K562 (cell line): ENCODE measurements at regions not wholly inside any gene's neighbourhood (a gene's known extent, or its start where the extent isn't known, plus 50 kb on each side); places are given as distances from the start of the nearest gene placed in this dataset.

Experiments
- ATAC-seq: fragments of 200-7000 bp; cut with Tn5 transposase; 3 replicates; pipeline ENCODE4 v1.9.1; 2020; ENCODE audit warnings: moderate library complexity
- BruUV-seq: library from RNA; stranded (reverse); fragments of 400-500 nt; replicated peaks from 2 replicates; lab custom pipeline; 2021; lab: Mats Ljungman, UMichigan
- CTCF ChIA-PET: fragments of 300-600 bp; formaldehyde crosslinking; extraction: SDS; loops from one replicate; lab custom pipeline; 2021; ENCODE audit warnings: low intra/inter-chr PET ratio; lab: Yijun Ruan, JAX
- POLR2A ChIA-PET: fragments of 300-600, 350-650 bp; sonication (Branson Sonifier 250); formaldehyde crosslinking; extraction: SDS; loops from one replicate; lab custom pipeline; 2021; ENCODE audit warnings: antibody characterized with exemption, inconsistent platforms; lab: Yijun Ruan, JAX
- DNase-seq, 4 experiments: peaks; one replicate each; pipeline versions ENCODE4 v3.0.0 to v3.0.0-alpha.2; 2011 to 2018; ENCODE audit warnings: low spot score in 3 of 4, mixed read lengths in 3 of 4; ENCODE audit errors: extremely low read depth in 1 of 4
- FAIRE-seq: peaks from 2 replicates; lab custom pipeline; 2011; peaks lifted over from hg19 to GRCh38; lab: Jason Lieb, UNC
- H2AFZ ChIP-seq: 2 replicates; pipeline ENCODE4 v1.6.0; 2011; ENCODE audit warnings: low read depth, low read length, control low read depth, inconsistent platforms
- H3K27ac ChIP-seq: fragments of 200-600 bp; 3 replicates; pipeline ENCODE4 v1.8.0; 2011; ENCODE audit warnings: low read depth, mild to moderate bottlenecking, control low read depth, inconsistent platforms, low read length, moderate library complexity, mixed read lengths; ENCODE audit errors: extremely low read depth
- H3K27me3 ChIP-seq, 2 experiments: fragments of 300-600 bp in 1 of 2; 2 replicates in 1 of 2; 3 replicates in 1 of 2; pipeline versions ENCODE4 v1.6.0 to v1.8.0; 2011; ENCODE audit warnings: inconsistent platforms in 2 of 2, low read length in 2 of 2, mild to moderate bottlenecking in 1 of 2, mixed read lengths in 1 of 2, moderate library complexity in 1 of 2; ENCODE audit not compliant: control insufficient read depth in 2 of 2, insufficient read depth in 2 of 2
- H3K36me3 ChIP-seq: fragments of 300-600 bp; 3 replicates; pipeline ENCODE4 v1.8.0; 2011; ENCODE audit warnings: mild to moderate bottlenecking, low read length, inconsistent platforms; ENCODE audit not compliant: control insufficient read depth, insufficient read depth
- H3K4me1 ChIP-seq, 2 experiments: fragments of 200-600 bp in 1 of 2; replicated peaks in 1 of 2; 2 replicates in 1 of 2; 3 replicates in 1 of 2; pipeline versions ENCODE4 v1.5.1 to v1.8.0; 2011; ENCODE audit warnings: inconsistent platforms in 2 of 2, low read length in 2 of 2, mild to moderate bottlenecking in 1 of 2, mixed read lengths in 1 of 2, moderate library complexity in 1 of 2; ENCODE audit not compliant: control insufficient read depth in 2 of 2, insufficient read depth in 2 of 2
- H3K4me2 ChIP-seq: 2 replicates; pipeline ENCODE4 v1.6.1; 2011; ENCODE audit warnings: low read length, control low read depth, inconsistent platforms, mixed read lengths; ENCODE audit not compliant: insufficient read depth
- H3K4me3 ChIP-seq: fragments of 200-600 bp; sonication (generic), shearing (Covaris generic); 2 replicates; pipeline ENCODE4 v1.5.1; 2016; ENCODE audit warnings: control low read depth, inconsistent platforms
- H3K79me2 ChIP-seq: fragments of 200-600 bp; 3 replicates; pipeline ENCODE4 v1.8.0; 2011; ENCODE audit warnings: low read length, inconsistent platforms; ENCODE audit not compliant: control insufficient read depth, insufficient read depth
- H3K9ac ChIP-seq, 2 experiments: 2 replicates each; pipeline versions ENCODE4 v1.6.0 to v1.6.1; 2011; ENCODE audit warnings: low read depth in 2 of 2, low read length in 2 of 2, control low read depth in 1 of 2, inconsistent platforms in 1 of 2, mild to moderate bottlenecking in 1 of 2, mixed read lengths in 1 of 2; ENCODE audit not compliant: insufficient read depth in 1 of 2
- H3K9me1 ChIP-seq: one replicate; pipeline ENCODE4 v1.6.0; 2011; ENCODE audit warnings: inconsistent platforms, mild to moderate bottlenecking, low read length, moderate library complexity; ENCODE audit not compliant: control insufficient read depth, insufficient read depth
- H3K9me3 ChIP-seq: replicated peaks from 2 replicates; pipeline ENCODE4 v1.5.1; 2011; ENCODE audit warnings: low read depth, low read length, inconsistent platforms; ENCODE audit not compliant: control insufficient read depth, insufficient read depth
- H4K20me1 ChIP-seq: replicated peaks from 2 replicates; pipeline ENCODE4 v1.6.1; 2011; ENCODE audit warnings: low read length, inconsistent platforms, mixed read lengths; ENCODE audit not compliant: control insufficient read depth, insufficient read depth
- BRD9 ChIP-seq: fragments of 450-650 bp; IDR thresholded peaks from 2 replicates; pipeline ENCODE4 v1.6.1; 2018; ENCODE audit warnings: low read depth; ENCODE audit not compliant: partially characterized antibody
- CHD2 ChIP-seq: IDR thresholded peaks from 2 replicates; pipeline ENCODE4 v1.6.1; 2011; ENCODE audit warnings: low read depth, low read length
- GTF2A2 ChIP-seq: IDR thresholded peaks from 2 replicates; pipeline ENCODE4 v1.6.1; 2016; ENCODE audit warnings: mild to moderate bottlenecking, missing genetic modification characterization, missing compliant biosample characterization
- HMG20B ChIP-seq: fragments of 250-450 bp; sonication (Bioruptor Pico); IDR thresholded peaks from 2 replicates; pipeline ENCODE4 v1.5.0; 2021; ENCODE audit warnings: mild to moderate bottlenecking
- HOXB6 ChIP-seq: fragments of 250-450 bp; sonication (Bioruptor Pico); IDR thresholded peaks from 2 replicates; pipeline ENCODE4 v1.5.1; 2022; ENCODE audit warnings: mild to moderate bottlenecking, borderline replicate concordance
- JUN ChIP-seq, 2 experiments: sonication (generic) in 1 of 2; formaldehyde crosslinking in 1 of 2; IDR thresholded peaks; 2 replicates each; pipeline versions ENCODE4 v1.6.1 to v1.8.0; 2012 to 2022; ENCODE audit warnings: borderline replicate concordance in 2 of 2, mild to moderate bottlenecking in 2 of 2, improper control_type of control experiment in 1 of 2, low read depth in 1 of 2, low read length in 1 of 2, missing genetic modification reagents in 1 of 2
- MCM3 ChIP-seq: fragments of 450-650 bp; IDR thresholded peaks from 2 replicates; pipeline ENCODE4 v1.6.1; 2016
- NCOA4 ChIP-seq: fragments of 450-650 bp; IDR thresholded peaks from 2 replicates; pipeline ENCODE4 v1.6.1; 2018; ENCODE audit warnings: mild to moderate bottlenecking; ENCODE audit not compliant: partially characterized antibody
- PREB ChIP-seq: sonication (generic); formaldehyde crosslinking; IDR thresholded peaks from 2 replicates; pipeline ENCODE4 v1.8.1; 2023; ENCODE audit warnings: mild to moderate bottlenecking, missing genetic modification reagents
- RAD51 ChIP-seq: fragments of 450-650 bp; IDR thresholded peaks from 2 replicates; pipeline ENCODE4 v1.7.1; 2016; ENCODE audit warnings: low read depth, mild to moderate bottlenecking, borderline replicate concordance
- RUNX1 ChIP-seq: sonication (generic); IDR thresholded peaks from 2 replicates; pipeline ENCODE4 v1.6.1; 2016; ENCODE audit warnings: antibody characterized with exemption, low read depth
- STAG1 ChIP-seq: sonication (generic); formaldehyde crosslinking; IDR thresholded peaks from 2 replicates; pipeline ENCODE4 v1.5.0; 2020; ENCODE audit warnings: missing genetic modification reagents, borderline replicate concordance
- TAF9B ChIP-seq: fragments of 450-650 bp; IDR thresholded peaks from 2 replicates; pipeline ENCODE4 v1.6.1; 2018; ENCODE audit warnings: mild to moderate bottlenecking; ENCODE audit not compliant: partially characterized antibody
- ZBTB8A ChIP-seq: fragments of 450-650 bp; IDR thresholded peaks from 2 replicates; pipeline ENCODE4 v1.6.1; 2018; ENCODE audit warnings: mild to moderate bottlenecking, moderate library complexity; ENCODE audit not compliant: partially characterized antibody
- ZEB2 ChIP-seq: fragments of 450-650 bp; IDR thresholded peaks from 2 replicates; pipeline ENCODE4 v1.6.1; 2016
- ZFP91 ChIP-seq: sonication (generic); formaldehyde crosslinking; IDR thresholded peaks from 2 replicates; pipeline ENCODE4 v1.8.0; 2022; ENCODE audit warnings: mild to moderate bottlenecking, missing genetic modification reagents
- ZSCAN32 ChIP-seq: fragments of 450-650 bp; formaldehyde crosslinking; IDR thresholded peaks from 2 replicates; pipeline ENCODE4 v1.4.0; 2020; ENCODE audit warnings: mild to moderate bottlenecking, moderate library complexity
- ZZZ3 ChIP-seq: fragments of 450-650 bp; IDR thresholded peaks from 2 replicates; pipeline ENCODE4 v1.6.1; 2016; ENCODE audit warnings: antibody characterized with exemption, mild to moderate bottlenecking, moderate library complexity
- WGBS: fragments of 100-300 bp; shearing (Covaris generic); methylation state at CpG from one replicate; pipeline ENCODE4 v1.1.6; 2016; ENCODE audit warnings: low coverage, mixed read lengths; ENCODE audit not compliant: insufficient coverage; ENCODE audit errors: missing lambda C conversion rate; 5-methylcytosine and 5-hydroxymethylcytosine counted together
- in situ Hi-C: fragments of 300-500 bp; cut with MboI; formaldehyde crosslinking; loops from 4 replicates; pipeline ENCODE4 v1.15.0; 2018; ENCODE audit warnings: inconsistent platforms, mixed read lengths
- intact Hi-C: fragments of 100-400 bp; cut with micrococcal nuclease; formaldehyde crosslinking; loops from 2 replicates; pipeline ENCODE4 v1.14.2; 2022

GRCh38 chr13:55560331-55560730 is 1580.4 kb upstream of the PRR20A start:
- in situ Hi-C loops (no loop called here), intact Hi-C loops (no loop called here)
- no TSS peak for BruUV-seq
- DNase-seq (no peak), FAIRE-seq (no peak), ATAC-seq (no peak)
- Histone ChIP-seq H4K20me1 (no peaks in the 10 kb centered on the region), H3K27me3 (no peaks in the 10 kb centered on the region), H2AFZ (no peak overlapping the region), H3K9me3 (no peaks in the 10 kb centered on the region), H3K27ac (no peak overlapping the region), H3K4me1 (no peaks in the 10 kb centered on the region), H3K9ac (no peak overlapping the region), H3K36me3 (no peaks in the 10 kb centered on the region), H3K79me2 (no peaks in the 10 kb centered on the region), H3K4me2 (no peak overlapping the region), H3K9me1 (no peaks in the 10 kb centered on the region), H3K4me3 (no peak overlapping the region)
- no peak for TF ChIP-seq RAD51
- CTCF ChIA-PET, result no interaction called here
- POLR2A ChIA-PET, result no interaction called here

GRCh38 chr13:55563267-55563666 is 1577.5 kb upstream of the PRR20A start:
- no peak for FAIRE-seq
- Histone ChIP-seq H3K9ac (no peak overlapping the region), H3K9me3 (no peaks in the 10 kb centered on the region), H3K36me3 (no peaks in the 10 kb centered on the region), H4K20me1 (no peaks in the 10 kb centered on the region), H3K9me1 (no peaks in the 10 kb centered on the region), H2AFZ (no peak overlapping the region), H3K4me3 (no peak overlapping the region), H3K27ac (no peak overlapping the region), H3K4me1 (no peaks in the 10 kb centered on the region), H3K4me2 (no peak overlapping the region), H3K27me3 (no peaks in the 10 kb centered on the region), H3K79me2 (no peaks in the 10 kb centered on the region)
- no TSS peak for BruUV-seq
- in situ Hi-C loops (no loop called here), intact Hi-C loops (no loop called here)
- ChIA-PET POLR2A (no interaction called here), CTCF (no interaction called here)
- ATAC-seq, result no peak
- no peak for DNase-seq
- WGBS, result 0% methylated on average over 2 of the region's 2 CpGs
- TF ChIP-seq RUNX1 (no peak), HOXB6 (CRISPR knock-in tag) (no peak), ZSCAN32 (CRISPR knock-in tag) (no peak), ZEB2 (no peak), ZBTB8A (no peak), BRD9 (no peak), MCM3 (no peak), ZFP91 (CRISPR knock-in tag) (no peak), ZZZ3 (no peak), CHD2 (no peak), GTF2A2 (tag) (no peak), STAG1 (CRISPR knock-in tag) (no peak), NCOA4 (no peak), TAF9B (no peak), JUN (IDR thresholded peaks at IDR 0.05; ENCODE audit: borderline replicate concordance, low read depth, low read length) (no peak), JUN (CRISPR knock-in tag; IDR thresholded peaks at IDR 0.05; ENCODE audit: borderline replicate concordance) (no peak), PREB (CRISPR knock-in tag) (no peak), HMG20B (no peak)
